ENCODE measurements at regions not wholly inside any gene's neighbourhood (a gene's known extent, or its start where the extent isn't known, plus 50 kb on each side); places are given as distances from the start of the nearest gene placed in this dataset.

DNA sequence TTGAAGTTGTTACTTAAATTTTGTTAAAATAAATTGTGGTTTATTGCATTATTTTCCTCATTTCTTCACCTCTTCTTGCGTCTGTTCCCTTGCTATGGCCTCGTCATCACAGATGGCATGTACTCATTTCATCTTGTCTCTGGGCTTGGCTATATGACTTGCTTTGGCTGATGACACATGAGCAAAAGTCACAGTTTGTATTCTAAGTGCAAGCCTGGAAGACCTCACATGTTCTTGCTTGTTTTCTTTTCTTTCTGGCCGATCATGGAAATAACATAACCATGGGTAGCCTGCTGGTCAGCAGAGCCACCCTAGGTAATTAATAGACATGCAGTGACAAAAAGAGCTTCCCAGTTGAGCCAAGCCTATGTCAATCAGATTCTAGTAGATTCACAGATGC is 527.9 kb downstream of the SPRY1 start:
- TF ChIP-seq, protein P1, sequence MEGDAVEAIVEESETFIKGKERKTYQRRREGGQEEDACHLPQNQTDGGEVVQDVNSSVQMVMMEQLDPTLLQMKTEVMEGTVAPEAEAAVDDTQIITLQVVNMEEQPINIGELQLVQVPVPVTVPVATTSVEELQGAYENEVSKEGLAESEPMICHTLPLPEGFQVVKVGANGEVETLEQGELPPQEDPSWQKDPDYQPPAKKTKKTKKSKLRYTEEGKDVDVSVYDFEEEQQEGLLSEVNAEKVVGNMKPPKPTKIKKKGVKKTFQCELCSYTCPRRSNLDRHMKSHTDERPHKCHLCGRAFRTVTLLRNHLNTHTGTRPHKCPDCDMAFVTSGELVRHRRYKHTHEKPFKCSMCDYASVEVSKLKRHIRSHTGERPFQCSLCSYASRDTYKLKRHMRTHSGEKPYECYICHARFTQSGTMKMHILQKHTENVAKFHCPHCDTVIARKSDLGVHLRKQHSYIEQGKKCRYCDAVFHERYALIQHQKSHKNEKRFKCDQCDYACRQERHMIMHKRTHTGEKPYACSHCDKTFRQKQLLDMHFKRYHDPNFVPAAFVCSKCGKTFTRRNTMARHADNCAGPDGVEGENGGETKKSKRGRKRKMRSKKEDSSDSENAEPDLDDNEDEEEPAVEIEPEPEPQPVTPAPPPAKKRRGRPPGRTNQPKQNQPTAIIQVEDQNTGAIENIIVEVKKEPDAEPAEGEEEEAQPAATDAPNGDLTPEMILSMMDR (IDR thresholded peaks at IDR 0.05 in 8 of 11, conservative IDR thresholded peaks at IDR 0.05 in 3 of 11) = no peak
- H3K27me3 ChIP-seq (replicated peaks in 1 of 7) = no peaks in the 10 kb centered on the region
- no peak overlapping the region for H3K4me3 ChIP-seq
- WGBS, 5 donors = 65 to 89% (median 86%) methylated on average over 3 of the region's 3 CpGs
- H3K9me3 ChIP-seq = no peaks in the 10 kb centered on the region
- H3K4me1 ChIP-seq = no peaks in the 10 kb centered on the region
- DNase-seq = no peak
- no peaks in the 10 kb centered on the region for H3K36me3 ChIP-seq
- H3K27ac ChIP-seq = no peak overlapping the region
- intact Hi-C loops (cut with DNase I; ENCODE audit: low total_unique reads) = no loop called here

DNA sequence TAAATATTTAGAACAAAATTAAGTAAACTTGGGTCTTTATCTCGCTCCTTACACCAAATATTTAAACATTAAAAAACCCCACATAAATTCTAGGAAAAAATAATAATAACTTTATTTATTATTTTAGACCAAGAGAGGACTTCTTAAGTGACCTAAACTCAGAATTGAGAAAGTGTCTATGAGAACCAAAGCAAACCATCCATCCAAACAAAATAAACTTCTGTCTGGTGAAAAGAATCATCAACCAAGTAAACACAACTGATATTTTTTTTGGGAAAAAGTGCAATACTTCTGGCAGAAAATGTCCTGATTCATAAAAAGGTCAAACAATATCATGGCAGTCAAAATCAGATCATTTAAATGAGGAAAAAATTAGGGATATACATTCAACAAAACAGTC is 533.0 kb downstream of the SPRY1 start:
- no peak for TF ChIP-seq POLR2A (IDR thresholded peaks at IDR 0.05)
- TF ChIP-seq POLR2AphosphoS5 (IDR thresholded peaks at IDR 0.05) = no peak
- TF ChIP-seq, protein P1 (IDR thresholded peaks at IDR 0.05 in 8 of 11, conservative IDR thresholded peaks at IDR 0.05 in 3 of 11) = no peak
- Histone ChIP-seq H3K4me3 (no peak overlapping the region), H3K9me3 (no peaks in the 10 kb centered on the region), H3K27ac (no peak overlapping the region), H3K27me3 (replicated peaks in 1 of 7) (no peaks in the 10 kb centered on the region), H3K4me1 (no peaks in the 10 kb centered on the region), H3K36me3 (no peaks in the 10 kb centered on the region)
- intact Hi-C loops (cut with DNase I; ENCODE audit: low total_unique reads) = no loop called here
- WGBS, 5 donors = 77 to 89% (median 81%) methylated on average over 1 of the region's 1 CpG
- no peak for DNase-seq

- Histone ChIP-seq H3K27me3 (replicated peaks in 1 of 7) (no peaks in the 10 kb centered on the region), H3K36me3 (no peaks in the 10 kb centered on the region), H3K4me1 (peaks cover 0 to 1% (median 0%) of the 10 kb centered on the region in 6 donors), H3K9me3 (no peaks in the 10 kb centered on the region), H3K4me3 (no peak overlapping the region), H3K27ac (no peak overlapping the region)
- TF ChIP-seq POLR2AphosphoS5 (IDR thresholded peaks at IDR 0.05) (no peak), POLR2A (IDR thresholded peaks at IDR 0.05) (no peak)
- TF ChIP-seq, protein P1 (IDR thresholded peaks at IDR 0.05 in 8 of 11, conservative IDR thresholded peaks at IDR 0.05 in 3 of 11) = no peak
- intact Hi-C loops (cut with DNase I; ENCODE audit: low total_unique reads) = no loop called here
- no peak for DNase-seq
- 37 to 74% (median 59%) methylated on average over 1 of the region's 1 CpG for WGBS, 5 donors
These were observed 534.4 kb downstream of the SPRY1 start for GRCh38 chr4:123930996-123931395.

DNA sequence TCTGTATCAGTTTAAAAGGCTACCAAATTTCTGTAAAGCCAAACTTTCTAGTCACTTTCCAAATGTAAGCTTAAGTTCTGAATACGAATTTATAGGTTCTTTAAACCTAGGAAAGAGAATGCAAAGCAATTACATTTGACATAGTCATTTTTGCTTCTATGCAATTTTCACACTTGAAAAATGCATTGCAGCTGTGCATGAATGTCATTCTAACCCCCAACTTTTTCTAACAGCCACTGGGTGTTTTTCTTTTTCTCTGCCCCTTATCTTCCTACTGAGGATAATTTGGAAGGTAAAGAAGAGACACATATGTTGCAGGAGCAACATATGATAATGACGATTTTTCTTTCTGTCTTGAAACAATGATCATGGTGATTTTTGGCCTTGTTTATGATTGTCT is 537.5 kb downstream of the SPRY1 start:
- 76 to 92% (median 88%) methylated on average over 2 of the region's 2 CpGs for WGBS, 5 donors
- no peak overlapping the region for H3K4me3 ChIP-seq
- no peak for TF ChIP-seq POLR2AphosphoS5 (IDR thresholded peaks at IDR 0.05)
- TF ChIP-seq, protein P1 (IDR thresholded peaks at IDR 0.05 in 8 of 11, conservative IDR thresholded peaks at IDR 0.05 in 3 of 11) = no peak
- TF ChIP-seq POLR2A (IDR thresholded peaks at IDR 0.05) = no peak
- no peaks in the 10 kb centered on the region for H3K27me3 ChIP-seq (replicated peaks in 1 of 7)
- no peak for DNase-seq
- H3K27ac ChIP-seq = no peak overlapping the region
- H3K36me3 ChIP-seq = no peaks in the 10 kb centered on the region
- H3K4me1 ChIP-seq = peaks cover 0 to 17% (median 0%) of the 10 kb centered on the region in 6 donors
- intact Hi-C loops (cut with DNase I; ENCODE audit: low total_unique reads) = no loop called here
- H3K9me3 ChIP-seq = no peaks in the 10 kb centered on the region
